Astrocyte of the hippocampus (primary cell): ENCODE measurements at regions not wholly inside any gene's neighbourhood (a gene's known extent, or its start where the extent isn't known, plus 50 kb on each side); places are given as distances from the start of the nearest gene placed in this dataset.
"Not testable (repeated sequence)": the region's sequence is repeated elsewhere in the genome, so short reads cannot be mapped to it uniquely, and the experiment has no call there.

Source experiments
- DNase-seq: peaks from one replicate; pipeline ENCODE4 v3.0.0; 2011; ENCODE audit warnings: low read depth, low spot score

DNA sequence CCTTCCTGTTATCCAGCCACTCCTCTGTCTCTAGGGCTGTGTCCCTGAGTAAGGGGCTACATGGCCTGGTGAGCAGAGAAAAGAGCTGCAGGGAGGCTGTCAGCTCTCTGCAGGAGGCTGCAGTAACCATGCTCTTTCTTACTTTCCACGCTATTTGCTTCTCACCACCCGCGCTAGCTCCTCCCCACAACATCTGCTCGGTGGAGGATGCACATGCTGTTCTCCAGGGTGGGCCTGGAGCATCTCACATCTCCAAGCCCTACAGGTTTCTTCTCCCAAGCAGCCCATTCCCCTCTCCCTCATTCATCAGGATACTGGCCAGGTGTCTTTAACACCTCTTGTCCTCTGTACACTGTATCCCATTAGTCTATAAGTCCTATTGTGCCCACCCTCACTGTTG lies 103.8 kb downstream of the IER5 start:
- DNase-seq, result no peak

DNA sequence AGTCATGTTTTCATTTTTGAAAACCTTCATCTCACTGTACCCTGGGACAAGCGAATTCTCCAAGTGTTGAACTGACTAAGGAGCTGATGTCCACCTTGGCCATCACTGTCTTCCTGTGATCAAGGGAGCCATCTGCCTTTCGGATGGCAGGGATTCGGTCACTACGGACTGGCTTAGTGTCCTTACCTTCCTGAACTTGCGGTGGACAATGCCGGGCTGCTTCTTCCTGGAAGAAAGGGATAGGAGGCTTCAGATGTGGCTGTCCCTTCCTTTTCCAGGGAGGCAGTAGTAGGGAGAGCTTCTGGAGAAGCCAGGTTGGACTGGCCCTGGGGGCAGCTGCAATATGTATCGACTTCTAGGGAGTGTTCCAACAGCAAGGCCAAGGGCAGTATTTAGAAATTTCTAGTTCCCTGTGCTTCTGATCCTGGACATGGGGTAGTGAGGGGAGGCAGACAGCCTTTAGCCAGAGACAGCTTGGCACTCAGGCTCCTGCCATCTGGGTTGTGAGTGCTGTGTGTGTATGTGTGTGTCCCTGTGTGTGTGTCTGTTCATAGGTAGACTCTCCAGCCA lies 114.6 kb downstream of the IER5 start:
- DNase-seq, result no peak

DNA sequence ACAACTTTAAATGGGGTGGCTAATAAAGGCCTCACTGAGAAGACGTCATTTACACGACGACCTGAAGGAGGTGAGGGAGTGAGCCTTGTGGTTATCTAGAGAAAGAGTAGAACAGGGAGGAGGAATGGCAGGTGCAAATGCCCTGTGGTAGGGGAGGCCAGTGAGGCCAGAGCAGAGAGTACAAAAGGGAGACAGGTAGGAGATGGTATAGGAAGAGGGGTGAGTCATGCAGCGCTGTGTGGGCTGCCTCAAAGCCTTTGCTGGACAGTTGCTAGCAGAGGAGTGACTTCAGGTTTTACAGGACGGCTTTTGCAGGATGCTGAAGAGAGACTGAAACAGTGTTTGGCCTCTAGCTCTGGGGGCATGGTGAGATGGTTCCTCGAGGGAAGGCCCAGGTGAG lies 116.0 kb downstream of the IER5 start:
- DNase-seq, result no peak

DNA sequence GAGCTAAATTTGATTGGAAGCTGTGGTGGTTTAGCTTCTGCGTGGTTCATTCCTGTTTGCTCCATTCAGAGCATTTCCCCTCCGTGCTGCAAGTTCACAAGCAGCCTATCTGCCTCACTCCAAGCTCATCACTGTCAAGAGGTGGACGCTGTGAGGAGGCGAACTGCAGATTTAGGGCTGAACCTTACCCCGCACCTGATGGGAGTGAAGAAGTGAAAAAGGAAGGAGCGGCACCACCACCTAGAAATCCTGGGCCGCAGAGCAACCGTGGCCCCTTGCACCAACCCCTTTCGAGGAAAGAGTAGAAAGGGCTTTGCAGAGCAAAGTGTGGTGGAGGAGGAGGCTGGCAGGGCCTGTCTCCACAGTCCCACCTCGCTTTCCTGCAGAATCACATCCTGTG lies 117.4 kb downstream of the IER5 start:
- DNase-seq, result no peak

DNA sequence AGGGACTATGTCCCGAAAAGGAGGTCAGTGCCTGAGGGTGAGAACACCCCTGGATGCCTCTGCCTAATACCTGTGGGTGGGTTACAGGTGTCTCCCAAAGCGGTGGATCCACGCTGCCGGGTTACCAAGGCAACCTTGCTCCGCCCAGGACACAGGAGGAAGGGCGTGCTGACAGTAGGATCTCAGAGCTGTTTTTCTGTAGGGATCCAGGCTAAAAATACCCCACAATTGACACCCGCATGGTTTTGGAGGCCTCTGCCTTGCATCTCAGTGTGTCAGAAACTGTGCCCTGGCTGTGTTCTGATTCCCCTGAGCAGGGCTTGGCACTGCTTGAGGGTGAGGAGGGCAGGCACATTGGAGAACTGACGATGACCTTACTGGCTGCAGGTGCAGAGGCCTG lies 118.0 kb downstream of the IER5 start:
- no peak for DNase-seq

DNA sequence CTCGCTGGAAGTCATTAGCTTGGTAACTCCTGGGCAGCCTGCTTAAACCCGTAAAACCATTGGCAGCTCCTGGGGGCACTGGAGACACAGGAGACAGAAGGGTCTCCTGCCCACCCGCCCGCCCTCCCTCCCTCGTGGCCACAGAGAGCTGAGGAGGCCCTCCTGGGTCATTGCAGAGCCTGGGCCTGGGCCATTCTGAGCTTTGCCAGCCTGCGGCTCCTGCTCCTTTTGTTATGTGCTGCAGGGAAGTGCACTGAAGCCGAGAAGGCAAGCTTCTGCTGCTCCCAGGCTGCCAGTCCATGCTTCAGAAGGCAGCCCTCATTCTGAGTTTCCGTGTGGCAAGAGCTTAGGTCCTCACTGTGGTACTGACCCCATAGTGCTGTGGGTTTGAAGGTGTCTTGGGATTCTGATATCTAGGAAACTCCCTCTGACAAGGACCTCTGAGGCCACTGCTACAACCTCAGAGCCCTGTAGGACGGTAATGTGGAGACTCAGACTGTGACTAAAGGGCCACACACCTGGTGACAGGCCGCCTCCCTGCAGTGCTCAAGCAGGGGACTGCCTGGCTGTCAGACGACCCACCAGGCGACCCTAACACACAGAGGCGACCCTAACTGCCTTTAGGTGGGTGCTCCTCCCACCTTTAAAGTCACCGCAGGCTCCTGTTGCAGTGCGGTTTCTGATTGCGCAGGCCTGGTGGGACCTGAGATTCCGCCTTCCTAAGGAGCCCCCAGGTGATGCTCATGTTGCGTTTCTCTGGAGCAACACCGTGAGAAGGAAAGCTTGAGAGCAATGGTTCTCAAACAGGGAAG lies 118.7 kb downstream of the IER5 start:
- DNase-seq, result no peak

DNA sequence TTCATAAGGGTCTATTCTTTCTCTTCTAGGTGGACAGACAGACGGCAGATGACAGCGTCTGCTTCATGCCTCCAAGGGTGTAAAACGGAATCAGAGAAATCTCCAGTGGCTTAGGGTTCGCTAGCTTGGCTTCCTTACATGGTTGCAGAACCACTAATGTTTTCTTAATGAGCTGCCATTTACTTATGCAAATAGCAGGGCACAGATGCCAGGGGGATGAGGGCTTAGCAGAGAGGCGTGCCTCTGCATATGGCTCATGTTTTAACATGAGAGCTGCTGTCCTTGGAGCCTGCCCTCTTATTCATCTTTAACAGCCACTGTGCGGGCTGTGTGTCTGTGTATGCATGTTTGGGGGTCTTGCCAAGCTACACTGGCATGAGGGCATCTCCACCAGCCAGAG lies 119.6 kb downstream of the IER5 start:
- peak; percentile 30 for DNase-seq

DNA sequence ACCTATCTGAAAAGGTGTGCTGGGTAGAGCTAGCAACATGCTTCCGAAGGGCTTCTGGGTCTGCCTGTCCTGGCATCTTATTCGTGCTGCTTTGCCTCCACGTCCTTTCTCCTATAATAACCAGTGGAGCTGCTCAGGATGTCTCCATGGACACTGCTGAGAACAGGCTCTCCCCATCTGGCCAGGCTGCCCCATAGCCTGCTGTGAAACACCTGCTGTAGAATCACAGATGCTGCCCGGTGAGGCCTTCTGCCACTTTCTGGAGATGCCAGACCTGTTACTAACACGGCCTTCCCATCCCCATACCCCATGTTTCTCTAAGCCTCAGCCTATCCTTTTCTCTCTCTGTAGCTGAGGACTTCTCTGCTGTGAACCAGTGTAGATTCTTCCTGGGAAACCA lies 120.5 kb downstream of the IER5 start:
- no peak for DNase-seq

DNA sequence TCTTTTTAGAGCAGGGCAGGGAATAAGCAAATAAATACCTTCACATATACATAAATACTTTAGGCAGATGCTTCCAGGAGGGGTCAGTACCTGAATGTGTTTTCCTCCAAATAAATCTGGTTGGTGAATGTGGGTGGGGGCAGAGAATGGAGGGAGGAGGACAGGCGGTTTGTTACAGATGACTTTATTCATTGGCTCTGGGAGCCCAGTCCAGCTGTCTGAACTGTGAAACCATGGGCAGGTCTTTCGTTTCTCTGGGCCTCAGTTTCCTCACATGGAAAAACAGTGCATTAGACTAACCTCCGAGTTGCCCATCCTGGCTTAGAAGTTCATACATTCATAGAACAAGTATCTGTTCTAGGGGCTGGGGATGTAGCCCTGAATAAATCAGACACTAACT lies 124.6 kb downstream of the IER5 start:
- no peak for DNase-seq

DNA sequence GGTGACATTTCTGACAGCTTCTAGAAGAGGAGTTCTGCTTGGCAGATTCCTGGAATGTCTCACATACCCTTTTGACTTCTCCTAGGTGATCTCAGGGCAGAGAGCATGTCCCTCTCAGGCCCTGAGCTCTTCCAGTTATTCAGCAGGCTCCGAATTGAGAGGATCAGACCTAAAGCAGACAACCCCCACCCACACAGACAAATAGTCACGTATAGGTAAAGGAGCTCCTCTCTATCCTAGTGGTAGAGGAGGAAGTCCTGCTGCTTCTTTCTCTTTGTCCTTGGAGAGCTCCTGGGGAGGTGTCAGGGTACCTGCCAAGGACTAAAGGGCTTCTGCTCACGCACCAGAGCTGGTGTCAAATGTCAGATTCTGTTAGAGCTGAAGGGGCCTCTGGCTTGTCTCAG lies 128.1 kb downstream of the IER5 start:
- no peak for DNase-seq

DNA sequence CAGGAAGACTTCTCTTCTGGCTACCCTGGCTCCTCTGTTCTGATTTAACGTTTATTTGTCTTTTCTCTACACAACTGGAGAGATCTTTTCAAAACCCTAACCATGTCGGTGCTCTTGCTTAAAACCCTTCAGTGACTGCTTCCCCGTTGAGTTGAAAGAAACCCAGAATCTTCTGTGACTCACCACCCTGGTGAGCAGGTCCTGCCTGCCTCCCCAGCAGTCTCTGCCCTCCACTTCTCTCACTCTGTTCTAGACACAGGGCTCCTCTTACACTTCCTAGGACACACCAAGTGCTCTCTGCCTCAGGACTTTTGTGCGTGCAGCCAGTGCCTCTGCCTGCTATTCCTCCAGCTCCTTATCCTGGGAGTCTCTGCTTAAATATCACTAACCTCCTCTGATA lies 131.4 kb downstream of the IER5 start:
- no peak for DNase-seq

DNA sequence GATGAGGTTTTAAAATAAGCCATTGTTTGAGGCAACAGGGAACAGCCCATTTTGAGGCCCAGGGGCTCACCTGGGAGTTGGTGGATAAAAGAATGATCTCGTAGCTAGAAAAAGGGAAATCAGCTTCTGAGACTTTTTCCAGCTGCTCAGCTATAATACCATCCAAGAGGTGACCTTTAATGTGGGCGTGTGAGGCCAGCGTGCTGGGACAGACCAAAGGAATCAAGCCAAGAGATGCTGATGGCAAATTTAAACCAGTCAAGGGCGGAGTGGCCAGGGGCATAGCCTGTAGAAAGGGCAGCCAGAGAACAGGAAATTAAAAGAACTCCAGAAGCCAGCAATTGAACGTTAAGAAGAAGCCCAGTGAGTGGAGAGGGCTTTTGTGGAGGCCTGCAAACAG lies 132.6 kb downstream of the IER5 start:
- DNase-seq, result no peak

DNA sequence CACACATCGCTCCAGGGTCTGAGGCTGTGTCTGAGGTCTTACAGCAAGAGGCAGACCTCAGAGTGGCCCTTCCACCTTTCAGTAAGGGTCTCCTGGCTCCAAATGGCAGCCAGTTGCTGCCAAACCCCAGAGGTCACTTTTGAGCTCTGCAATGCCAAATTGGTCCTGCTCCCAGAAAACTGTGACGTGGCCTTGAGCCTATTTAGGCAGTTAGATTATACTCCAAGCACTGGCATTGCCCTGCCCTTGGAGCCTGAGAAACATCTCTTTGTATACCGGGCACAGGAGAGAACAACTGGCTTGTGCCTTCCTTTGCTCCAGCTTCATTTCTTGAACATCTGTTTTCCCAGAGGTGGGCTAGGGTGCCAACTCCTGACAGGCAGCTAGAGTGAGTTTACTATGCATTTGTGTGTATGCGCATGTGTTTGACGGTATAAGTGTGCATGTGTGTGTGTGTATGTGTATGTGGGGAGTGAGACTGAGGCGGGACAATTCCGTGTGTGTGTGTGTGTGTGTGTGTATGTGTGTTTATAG lies 134.5 kb downstream of the IER5 start:
- DNase-seq, result no peak

DNA sequence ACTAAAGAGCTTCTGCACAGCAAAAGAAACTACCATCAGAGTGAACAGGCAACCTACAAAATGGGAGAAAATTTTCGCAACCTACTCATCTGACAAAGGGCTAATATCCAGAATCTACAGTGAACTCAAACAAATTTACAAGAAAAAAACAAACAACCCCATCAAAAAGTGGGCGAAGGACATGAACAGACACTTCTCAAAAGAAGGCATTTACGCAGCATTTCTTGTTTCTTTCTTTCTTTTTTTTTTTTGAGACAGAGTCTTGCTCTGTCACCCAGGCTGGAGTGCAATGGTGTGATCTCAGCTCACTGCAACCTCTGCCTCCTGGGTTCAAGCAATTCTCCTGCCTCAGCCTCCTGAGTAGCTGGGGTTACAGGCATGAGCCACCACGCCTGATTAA lies 138.2 kb downstream of the IER5 start:
- not testable (repeated sequence) for DNase-seq

DNA sequence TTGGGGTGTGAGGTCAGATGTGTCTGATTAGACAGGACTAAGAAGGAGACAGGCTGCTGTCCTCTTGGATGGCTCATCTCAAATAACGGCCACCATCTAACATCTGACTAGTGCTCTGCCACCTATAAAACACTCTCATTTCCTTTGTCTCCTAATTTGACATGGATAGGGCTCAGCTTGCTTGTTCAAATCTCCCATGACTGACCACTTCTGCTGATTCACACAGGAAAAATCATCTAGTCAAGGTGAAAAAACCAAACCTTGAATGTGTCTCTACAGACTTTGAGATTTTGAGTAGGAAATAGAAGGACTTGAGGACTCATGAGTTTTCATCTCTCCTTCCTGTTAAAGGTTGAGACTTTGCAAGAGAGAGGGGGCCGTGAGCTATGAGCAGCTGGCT lies 150.6 kb downstream of the IER5 start:
- no peak for DNase-seq

DNA sequence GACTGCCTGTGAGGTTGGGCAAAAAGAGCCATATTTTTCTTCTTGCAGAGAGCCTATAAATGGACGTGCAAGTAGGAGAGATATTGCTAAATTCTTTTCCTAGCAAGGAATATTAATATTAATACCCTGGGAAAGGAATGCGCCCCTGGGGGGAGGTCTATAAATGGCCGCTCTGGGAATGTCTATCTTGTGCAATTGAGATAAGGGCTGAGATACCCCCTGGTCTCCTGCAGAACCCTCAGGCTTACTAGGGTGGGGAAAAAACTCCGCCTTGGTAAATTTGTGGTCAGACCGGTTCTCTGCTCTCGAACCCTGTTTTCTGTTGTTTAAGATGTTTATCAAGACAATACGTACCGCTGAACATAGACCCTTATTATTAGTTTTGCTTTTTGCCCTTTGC lies 157.8 kb downstream of the IER5 start:
- not testable (repeated sequence) for DNase-seq

DNA sequence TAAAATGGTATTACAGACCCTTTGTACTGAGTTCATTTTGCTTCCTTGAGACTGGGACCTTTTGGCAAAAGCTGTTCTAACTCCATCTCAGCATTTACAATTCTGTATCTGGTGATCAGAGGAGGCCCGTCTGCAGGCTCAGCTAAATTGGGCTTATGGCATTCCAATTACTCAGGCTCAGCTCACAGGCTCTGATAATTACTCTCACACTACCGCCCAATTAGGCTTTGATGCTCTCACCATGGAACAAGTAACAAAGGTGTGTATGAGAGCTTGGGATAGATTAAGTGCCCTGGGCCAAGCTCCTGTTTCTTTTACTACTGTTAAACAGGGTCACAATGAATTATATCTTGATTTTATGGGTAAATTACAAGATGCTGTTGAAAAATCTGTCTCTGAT lies 159.9 kb downstream of the IER5 start:
- DNase-seq, result not testable (repeated sequence)

DNA sequence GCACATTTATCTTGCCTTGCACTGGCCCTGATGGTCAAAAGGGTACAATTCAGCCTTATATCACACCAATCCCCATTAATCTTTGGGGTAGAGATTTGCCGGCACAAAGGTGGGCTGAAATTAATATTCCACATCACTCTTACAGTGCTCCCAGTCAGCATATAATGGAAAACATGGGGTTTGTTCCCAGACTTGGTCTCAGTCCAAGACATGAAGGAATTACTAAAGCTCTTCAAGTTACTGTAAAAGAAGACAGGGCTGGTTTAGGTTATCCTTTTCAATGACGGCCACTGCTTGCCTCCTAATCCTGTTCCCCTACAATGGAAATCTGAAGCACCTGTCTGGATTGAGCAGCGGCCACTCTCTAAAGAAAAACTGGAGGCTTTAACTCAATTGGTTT lies 160.7 kb downstream of the IER5 start:
- DNase-seq, result no peak

DNA sequence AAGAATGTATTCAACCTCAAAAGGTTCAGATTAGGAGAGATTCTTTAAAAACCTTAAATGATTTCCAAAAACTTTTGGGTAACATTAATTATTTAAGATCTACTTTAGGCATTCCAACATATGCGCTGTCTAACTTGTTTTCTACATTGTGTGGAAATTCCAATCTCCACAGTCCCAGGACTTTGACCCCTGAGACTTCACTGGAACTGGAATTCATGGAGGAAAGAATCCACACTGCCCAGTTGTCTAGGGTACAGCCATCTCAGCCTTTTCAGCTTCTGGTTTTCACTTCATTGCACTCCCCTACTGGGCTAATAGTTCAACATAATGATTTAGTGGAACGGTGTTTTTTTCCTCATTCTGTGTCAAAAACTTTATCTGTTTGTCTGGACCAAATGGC lies 161.5 kb downstream of the IER5 start:
- peak; percentile 18 for DNase-seq

DNA sequence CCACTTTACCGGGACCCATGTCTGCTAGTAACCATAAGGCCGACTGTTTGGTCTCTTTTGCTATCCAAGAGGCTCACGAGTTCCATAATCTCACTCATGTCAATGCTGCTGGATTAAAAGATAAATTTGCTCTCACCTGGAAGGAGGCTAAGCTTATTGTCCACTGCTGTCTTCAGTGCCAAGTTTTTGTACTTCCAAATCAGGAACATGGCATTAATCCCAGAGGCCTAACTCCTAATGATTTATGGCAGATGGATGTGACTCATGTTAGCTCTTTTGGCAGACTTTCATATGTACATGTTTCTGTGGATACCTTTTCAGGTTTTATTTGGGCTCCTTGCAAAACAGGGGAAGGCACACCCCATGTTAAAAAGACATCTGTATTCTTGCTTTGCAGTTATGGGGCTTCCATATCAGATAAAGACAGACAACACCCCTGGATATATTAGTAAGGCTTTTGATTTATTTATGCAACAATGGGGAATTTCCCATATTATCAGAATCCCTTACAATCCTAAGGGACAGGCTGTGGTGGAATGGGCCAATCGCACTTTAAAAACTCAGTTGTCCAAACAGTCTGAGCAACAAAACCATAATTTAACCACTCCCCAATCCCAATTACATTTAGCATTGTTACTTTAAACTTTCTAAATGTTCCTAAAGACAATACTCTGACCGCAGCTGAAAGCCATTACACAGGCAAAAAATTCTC lies 162.7 kb downstream of the IER5 start:
- peak; percentile 78 for DNase-seq

DNA sequence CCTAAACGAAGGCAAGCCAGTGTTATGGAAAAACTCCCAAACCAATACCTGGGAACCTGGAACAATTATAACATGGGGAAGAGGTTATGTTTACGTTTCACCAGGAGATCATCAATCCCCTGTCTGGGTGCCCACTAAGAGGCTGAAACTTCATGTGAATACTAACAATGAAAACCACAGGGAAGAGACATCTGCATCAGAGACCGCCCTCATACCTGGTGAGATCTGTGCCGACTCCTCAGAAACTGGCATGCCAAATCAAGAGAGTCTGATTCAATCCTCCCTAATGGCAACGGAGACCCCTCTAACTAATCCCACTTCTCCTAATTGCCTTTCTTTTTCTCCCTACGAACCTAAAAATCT lies 163.2 kb downstream of the IER5 start:
- peak; percentile 5 for DNase-seq

DNA sequence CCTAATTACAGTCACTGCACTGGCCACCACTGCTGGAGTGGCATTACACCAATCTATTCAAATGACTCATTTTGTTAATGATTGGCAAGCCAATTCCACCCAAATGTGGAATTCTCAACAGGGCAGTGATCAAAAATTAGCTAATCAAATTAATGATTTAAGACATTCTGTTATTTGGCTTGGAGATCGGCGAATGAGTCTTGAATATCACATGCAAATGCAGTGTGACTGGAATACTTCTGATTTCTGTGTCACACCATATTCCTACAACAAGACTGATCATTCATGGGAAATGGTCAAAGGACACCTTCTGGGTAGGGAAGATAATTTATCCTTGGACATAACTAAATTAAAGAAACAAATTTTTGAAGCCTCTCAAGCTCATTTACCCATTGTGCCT lies 165.1 kb downstream of the IER5 start:
- not testable (repeated sequence) for DNase-seq
